GM19468 (cell line): ENCODE measurements at regions not wholly inside any gene's neighbourhood (a gene's known extent, or its start where the extent isn't known, plus 50 kb on each side); places are given as distances from the start of the nearest gene placed in this dataset.

Experiments
- ATAC-seq: cut with Tn5 transposase; IDR thresholded peaks from one replicate; pipeline ENCODE4 v1.9.1; 2021; ENCODE audit warnings: mild to moderate bottlenecking, moderate library complexity, moderate number of reproducible peaks; ENCODE audit not compliant: unreplicated experiment; ENCODE audit errors: extremely low read depth

- no peak for ATAC-seq
Measured at GRCh38 chr6:8794420-8794819, 359.1 kb upstream of the SLC35B3 start.

- no peak for ATAC-seq
Measured at GRCh38 chr6:8789878-8790277, 354.5 kb upstream of the SLC35B3 start.

GRCh38 chr6:8785223-8785622 lies 349.9 kb upstream of the SLC35B3 start:
- no peak for ATAC-seq

GRCh38 chr6:8783191-8783590 lies 347.8 kb upstream of the SLC35B3 start:
- no peak for ATAC-seq

- ATAC-seq: no peak
Measured at GRCh38 chr6:8780653-8781052, 345.3 kb upstream of the SLC35B3 start.

- ATAC-seq: no peak
Measured at GRCh38 chr6:8764733-8765132, 329.4 kb upstream of the SLC35B3 start.

GRCh38 chr6:8760951-8761350 lies 325.6 kb upstream of the SLC35B3 start:
- ATAC-seq: no peak

- ATAC-seq: no peak
Measured at GRCh38 chr6:8758412-8758811, 323.1 kb upstream of the SLC35B3 start.

- no peak for ATAC-seq
Measured at GRCh38 chr6:8750627-8751026, 315.3 kb upstream of the SLC35B3 start.

GRCh38 chr6:8749465-8749864 lies 314.1 kb upstream of the SLC35B3 start:
- ATAC-seq: no peak

- no peak for ATAC-seq
Measured at GRCh38 chr6:8743170-8743745, 307.9 kb upstream of the SLC35B3 start.

GRCh38 chr6:8739454-8739853 lies 304.1 kb upstream of the SLC35B3 start:
- no peak for ATAC-seq

GRCh38 chr6:8738951-8739350 lies 303.6 kb upstream of the SLC35B3 start:
- ATAC-seq: no peak

- no peak for ATAC-seq
Measured at GRCh38 chr6:8736156-8736895, 301.0 kb upstream of the SLC35B3 start.

- no peak for ATAC-seq
Measured at GRCh38 chr6:8733879-8734278, 298.5 kb upstream of the SLC35B3 start.

GRCh38 chr6:8731874-8732273 lies 296.5 kb upstream of the SLC35B3 start:
- no peak for ATAC-seq

- no peak for ATAC-seq
Measured at GRCh38 chr6:8710668-8711431, 275.5 kb upstream of the SLC35B3 start.

GRCh38 chr6:8707956-8708772 lies 272.8 kb upstream of the SLC35B3 start:
- no peak for ATAC-seq

GRCh38 chr6:8707369-8707768 lies 272.0 kb upstream of the SLC35B3 start:
- ATAC-seq: no peak

- no peak for ATAC-seq
Measured at GRCh38 chr6:8705435-8706020, 270.2 kb upstream of the SLC35B3 start.
